Gastrocnemius medialis (tissue), 4 donors: ENCODE measurements at regions not wholly inside any gene's neighbourhood (a gene's known extent, or its start where the extent isn't known, plus 50 kb on each side); places are given as distances from the start of the nearest gene placed in this dataset.

Source experiments
- ATAC-seq, 2 donors: fragments of 150-250 bp; one replicate each; pipeline ENCODE4 v1.9.1; 2016
- DNase-seq, 2 donors: peaks; one replicate each; pipeline ENCODE4 v3.0.0-alpha.2; 2019
- H3K27ac ChIP-seq, 4 donors: fragments of 200-600 bp; sonication (generic); 1 replicate in 1 of 4; 2 replicates in 3 of 4; pipeline ENCODE4 v1.5.1; 2016 to 2018; ENCODE audit warnings: mild to moderate bottlenecking in 2 of 4, moderate library complexity in 1 of 4
- H3K27me3 ChIP-seq, 3 donors: fragments of 200-600 bp; sonication (generic) in 2 of 3; 1 replicate in 1 of 3; 2 replicates in 2 of 3; pipeline versions ENCODE4 v1.5.1 to v1.6.0; 2016 to 2019; ENCODE audit warnings: mild to moderate bottlenecking in 1 of 3, moderate library complexity in 1 of 3
- H3K36me3 ChIP-seq, 2 donors: fragments of 200-600 bp; sonication (generic) in 1 of 2; one replicate each; pipeline ENCODE4 v1.5.1; 2017 to 2018
- H3K4me1 ChIP-seq, 2 donors: fragments of 200-600 bp; sonication (generic) in 1 of 2; one replicate each; pipeline ENCODE4 v1.5.1; 2016 to 2017; ENCODE audit warnings: mild to moderate bottlenecking in 2 of 2
- H3K4me3 ChIP-seq, 4 donors: fragments of 200-600 bp; sonication (generic) in 3 of 4; 1 replicate in 1 of 4; 2 replicates in 3 of 4; pipeline ENCODE4 v1.5.1; 2016 to 2019; ENCODE audit warnings: mild to moderate bottlenecking in 2 of 4
- H3K9me3 ChIP-seq, 3 donors: fragments of 200-600 bp; sonication (generic) in 2 of 3; 1 replicate in 1 of 3; 2 replicates in 2 of 3; pipeline ENCODE4 v1.5.1; 2016 to 2019
- CTCF ChIP-seq, 5 experiments: fragments of 450-650 bp in 3 of 5; fragments of 200-600 bp in 2 of 5; sonication (generic) in 2 of 5; IDR thresholded peaks in 4 of 5; conservative IDR thresholded peaks in 1 of 5; 1 replicate in 4 of 5; 2 replicates in 1 of 5; pipeline ENCODE4 v1.5.1; 2016 to 2019; ENCODE audit warnings: antibody characterized with exemption in 5 of 5, mild to moderate bottlenecking in 3 of 5, moderate library complexity in 3 of 5
- POLR2A ChIP-seq, 2 donors: fragments of 450-650 bp; IDR thresholded peaks; one replicate each; pipeline ENCODE4 v1.6.1; 2017; ENCODE audit warnings: antibody characterized with exemption in 2 of 2, mild to moderate bottlenecking in 2 of 2, moderate library complexity in 2 of 2
- in situ Hi-C, 4 donors: fragments of 200-750 bp; cut with MboI; loops; one replicate each; pipeline versions ENCODE4 v1.15.0 to v1.8.0; 2017; ENCODE audit warnings: low sequenced_read_pairs in 4 of 4
- intact Hi-C: fragments of 100-400 bp; cut with DNase I; formaldehyde crosslinking; loops from one replicate; pipeline ENCODE4 v1.15.1; 2023; ENCODE audit warnings: low total_unique reads

GRCh38 chr11:119515771-119516400 lies 92.9 kb upstream of the THY1 start:
- intact Hi-C loops: no loop called here

DNA sequence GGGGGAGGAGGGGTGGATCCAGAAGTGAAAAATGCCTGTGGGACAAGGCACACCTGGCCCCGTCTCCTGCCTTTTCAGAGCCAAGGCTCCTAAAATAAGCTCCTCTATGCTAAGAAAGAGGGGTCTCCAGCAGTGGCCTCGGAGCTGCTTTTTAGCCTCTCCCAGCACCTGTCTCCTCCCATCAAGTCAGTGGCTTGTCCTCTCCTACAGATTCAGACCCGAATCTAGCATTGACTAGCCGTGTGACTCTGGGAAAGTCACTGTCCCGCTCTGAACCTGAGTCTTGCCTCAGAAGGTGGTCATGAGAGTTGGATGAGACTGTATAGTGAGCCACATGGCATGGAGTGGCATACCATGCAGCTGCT lies 90.8 kb upstream of the THY1 start:
- Histone ChIP-seq H3K4me1 (no peaks in the 10 kb centered on the region), H3K27ac (no peak overlapping the region), H3K4me3 (no peak overlapping the region), H3K27me3 (peaks cover 0 to 4% (median 0%) of the 10 kb centered on the region in 3 donors), H3K36me3 (no peaks in the 10 kb centered on the region), H3K9me3 (no peaks in the 10 kb centered on the region)
- ATAC-seq: no peak
- DNase-seq: no peak
- TF ChIP-seq POLR2A (IDR thresholded peaks at IDR 0.05) (no peak), CTCF (IDR thresholded peaks at IDR 0.05 in 4 of 5, conservative IDR thresholded peaks at IDR 0.05 in 1 of 5) (no peak)
- in situ Hi-C loops: no loop called here
- intact Hi-C loops: no loop called here

More at GRCh38 chr11:119515771-119516400, 92.9 kb upstream of the THY1 start:
- DNase-seq (no peak), ATAC-seq (no peak)
- in situ Hi-C loops: no loop called here
- TF ChIP-seq CTCF (IDR thresholded peaks at IDR 0.05 in 4 of 5, conservative IDR thresholded peaks at IDR 0.05 in 1 of 5) (no peak), POLR2A (IDR thresholded peaks at IDR 0.05) (no peak)
- Histone ChIP-seq H3K4me1 (no peaks in the 10 kb centered on the region), H3K36me3 (no peaks in the 10 kb centered on the region), H3K9me3 (no peaks in the 10 kb centered on the region), H3K27me3 (peaks cover 0 to 4% (median 0%) of the 10 kb centered on the region in 3 donors), H3K27ac (no peak overlapping the region), H3K4me3 (no peak overlapping the region)

GRCh38 chr11:119513131-119513805 lies 90.3 kb upstream of the THY1 start:
- no peaks in the 10 kb centered on the region for H3K36me3 ChIP-seq
- TF ChIP-seq POLR2A (IDR thresholded peaks at IDR 0.05) (no peak), CTCF (IDR thresholded peaks at IDR 0.05 in 4 of 5, conservative IDR thresholded peaks at IDR 0.05 in 1 of 5) (no peak)
- peaks cover 0 to 4% (median 0%) of the 10 kb centered on the region in 3 donors for H3K27me3 ChIP-seq
- H3K27ac ChIP-seq: no peak overlapping the region
- DNase-seq (no peak), ATAC-seq (no peak)
- H3K4me1 ChIP-seq: no peaks in the 10 kb centered on the region
- H3K9me3 ChIP-seq: no peaks in the 10 kb centered on the region
- no peak overlapping the region for H3K4me3 ChIP-seq
- intact Hi-C loops (no loop called here), in situ Hi-C loops (no loop called here)

- H3K4me1 ChIP-seq: no peaks in the 10 kb centered on the region
- in situ Hi-C loops (no loop called here), intact Hi-C loops (no loop called here)
- H3K27ac ChIP-seq: no peak overlapping the region
- no peaks in the 10 kb centered on the region for H3K36me3 ChIP-seq
- no peak overlapping the region for H3K4me3 ChIP-seq
- TF ChIP-seq POLR2A (IDR thresholded peaks at IDR 0.05): no peak
- TF ChIP-seq CTCF (IDR thresholded peaks at IDR 0.05 in 4 of 5, conservative IDR thresholded peaks at IDR 0.05 in 1 of 5): no peak
- no peaks in the 10 kb centered on the region for H3K9me3 ChIP-seq
- H3K27me3 ChIP-seq: peaks cover 0 to 4% (median 0%) of the 10 kb centered on the region in 3 donors
- DNase-seq: no peak
- ATAC-seq: no peak
Observed at GRCh38 chr11:119512369-119512768, 89.4 kb upstream of the THY1 start.
